Suprapubic skin (tissue), 4 donors: ENCODE measurements at regions not wholly inside any gene's neighbourhood (a gene's known extent, or its start where the extent isn't known, plus 50 kb on each side); places are given as distances from the start of the nearest gene placed in this dataset.

Experiments used
- DNase-seq, 2 donors: peaks; one replicate each; pipeline ENCODE4 v3.0.0-alpha.2; 2019; ENCODE audit warnings: low spot score in 2 of 2
- H3K27ac ChIP-seq: fragments of 200-600 bp; sonication (generic); one replicate; pipeline ENCODE4 v1.5.1; 2019
- H3K27me3 ChIP-seq: fragments of 200-600 bp; sonication (generic); one replicate; pipeline ENCODE4 v1.5.1; 2019
- H3K36me3 ChIP-seq: fragments of 200-600 bp; sonication (generic); one replicate; pipeline ENCODE4 v1.5.1; 2019
- H3K4me1 ChIP-seq: fragments of 200-600 bp; sonication (generic); one replicate; pipeline ENCODE4 v1.5.1; 2019
- H3K4me3 ChIP-seq: fragments of 200-600 bp; sonication (generic); one replicate; pipeline ENCODE4 v1.5.1; 2019; ENCODE audit warnings: mild to moderate bottlenecking
- H3K9me3 ChIP-seq: fragments of 200-600 bp; sonication (generic); one replicate; pipeline ENCODE4 v1.5.1; 2019
- EP300 ChIP-seq: sonication (generic); formaldehyde crosslinking; IDR thresholded peaks from one replicate; pipeline ENCODE4 v1.6.1; 2017; ENCODE audit warnings: antibody characterized with exemption
- POLR2A ChIP-seq, 2 donors: fragments of 450-650 bp; IDR thresholded peaks; one replicate each; pipeline ENCODE4 v1.6.1; 2017; ENCODE audit warnings: antibody characterized with exemption in 2 of 2, mild to moderate bottlenecking in 2 of 2, moderate library complexity in 2 of 2
- POLR2AphosphoS5 ChIP-seq, 3 donors: sonication (generic); formaldehyde crosslinking; IDR thresholded peaks; one replicate each; pipeline ENCODE4 v1.6.1; 2017; ENCODE audit warnings: antibody characterized with exemption in 3 of 3
- WGBS: methylation state at CpG from one replicate; pipeline ENCODE4 v1.1.5; 2018; 5-methylcytosine and 5-hydroxymethylcytosine counted together
- TF ChIP-seq, protein P1 (sequence below), 2 donors: fragments of 200-600 bp in 1 of 2; fragments of 450-650 bp in 1 of 2; sonication (generic) in 1 of 2; IDR thresholded peaks; one replicate each; pipeline ENCODE4 v1.5.1; 2016 to 2019; ENCODE audit warnings: antibody characterized with exemption in 2 of 2, mild to moderate bottlenecking in 1 of 2, moderate library complexity in 1 of 2

DNA sequence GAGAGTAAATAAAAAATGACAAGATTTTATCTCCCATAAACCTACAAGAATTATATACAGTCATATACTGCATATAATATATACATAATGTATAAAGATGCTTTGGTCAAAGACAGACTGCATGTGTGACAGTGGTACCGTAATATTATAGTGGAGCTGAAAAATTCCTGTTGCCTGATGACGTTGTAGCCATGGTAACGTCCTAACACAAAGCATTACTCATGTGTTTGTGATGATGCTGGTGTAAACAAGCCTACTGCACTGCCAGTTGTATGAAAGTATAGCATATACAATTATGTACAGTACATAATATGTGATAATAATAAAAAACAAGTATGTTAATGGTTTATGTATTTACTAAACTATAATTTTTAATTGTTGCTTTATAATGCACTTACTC lies 245.2 kb upstream of the CENPE start:
- no peaks in the 10 kb centered on the region for H3K36me3 ChIP-seq
- TF ChIP-seq, protein P1, sequence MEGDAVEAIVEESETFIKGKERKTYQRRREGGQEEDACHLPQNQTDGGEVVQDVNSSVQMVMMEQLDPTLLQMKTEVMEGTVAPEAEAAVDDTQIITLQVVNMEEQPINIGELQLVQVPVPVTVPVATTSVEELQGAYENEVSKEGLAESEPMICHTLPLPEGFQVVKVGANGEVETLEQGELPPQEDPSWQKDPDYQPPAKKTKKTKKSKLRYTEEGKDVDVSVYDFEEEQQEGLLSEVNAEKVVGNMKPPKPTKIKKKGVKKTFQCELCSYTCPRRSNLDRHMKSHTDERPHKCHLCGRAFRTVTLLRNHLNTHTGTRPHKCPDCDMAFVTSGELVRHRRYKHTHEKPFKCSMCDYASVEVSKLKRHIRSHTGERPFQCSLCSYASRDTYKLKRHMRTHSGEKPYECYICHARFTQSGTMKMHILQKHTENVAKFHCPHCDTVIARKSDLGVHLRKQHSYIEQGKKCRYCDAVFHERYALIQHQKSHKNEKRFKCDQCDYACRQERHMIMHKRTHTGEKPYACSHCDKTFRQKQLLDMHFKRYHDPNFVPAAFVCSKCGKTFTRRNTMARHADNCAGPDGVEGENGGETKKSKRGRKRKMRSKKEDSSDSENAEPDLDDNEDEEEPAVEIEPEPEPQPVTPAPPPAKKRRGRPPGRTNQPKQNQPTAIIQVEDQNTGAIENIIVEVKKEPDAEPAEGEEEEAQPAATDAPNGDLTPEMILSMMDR (IDR thresholded peaks at IDR 0.05): no peak
- TF ChIP-seq POLR2AphosphoS5 (IDR thresholded peaks at IDR 0.05) (no peak), EP300 (no peak), POLR2A (IDR thresholded peaks at IDR 0.05) (no peak)
- no peak overlapping the region for H3K27ac ChIP-seq
- H3K4me1 ChIP-seq: no peaks in the 10 kb centered on the region
- no peak for DNase-seq
- no peaks in the 10 kb centered on the region for H3K27me3 ChIP-seq
- 49% methylated on average over 3 of the region's 3 CpGs for WGBS
- no peak overlapping the region for H3K4me3 ChIP-seq
- no peaks in the 10 kb centered on the region for H3K9me3 ChIP-seq

DNA sequence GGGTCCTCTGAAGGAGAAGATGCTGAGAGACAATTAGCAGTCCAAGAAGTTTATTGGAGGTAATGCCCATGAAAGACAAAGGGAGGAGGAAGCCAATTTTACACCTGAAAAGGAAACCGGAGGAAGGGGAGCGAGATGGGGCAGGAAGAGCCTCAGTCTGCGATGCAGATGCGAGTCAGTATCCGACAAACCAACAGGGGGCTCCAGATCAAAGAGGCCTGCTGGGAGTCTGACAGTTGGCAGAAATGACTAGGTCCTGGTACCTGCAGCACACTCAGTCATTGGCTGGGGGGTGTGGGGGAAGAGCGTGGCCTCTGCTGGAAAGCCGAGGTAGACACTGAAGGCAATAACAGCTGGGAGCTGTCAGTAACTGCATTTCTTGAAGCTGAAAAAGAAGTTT lies 231.1 kb upstream of the CENPE start:
- Histone ChIP-seq H3K27ac (no peak overlapping the region), H3K4me1 (no peaks in the 10 kb centered on the region), H3K4me3 (no peak overlapping the region), H3K9me3 (peaks cover 4% of the 10 kb centered on the region), H3K27me3 (no peaks in the 10 kb centered on the region), H3K36me3 (no peaks in the 10 kb centered on the region)
- 32% methylated on average over 7 of the region's 7 CpGs for WGBS
- no peak for DNase-seq
- TF ChIP-seq POLR2AphosphoS5 (IDR thresholded peaks at IDR 0.05) (no peak), POLR2A (IDR thresholded peaks at IDR 0.05) (no peak), EP300 (no peak)
- TF ChIP-seq, protein P1 (IDR thresholded peaks at IDR 0.05): no peak

DNA sequence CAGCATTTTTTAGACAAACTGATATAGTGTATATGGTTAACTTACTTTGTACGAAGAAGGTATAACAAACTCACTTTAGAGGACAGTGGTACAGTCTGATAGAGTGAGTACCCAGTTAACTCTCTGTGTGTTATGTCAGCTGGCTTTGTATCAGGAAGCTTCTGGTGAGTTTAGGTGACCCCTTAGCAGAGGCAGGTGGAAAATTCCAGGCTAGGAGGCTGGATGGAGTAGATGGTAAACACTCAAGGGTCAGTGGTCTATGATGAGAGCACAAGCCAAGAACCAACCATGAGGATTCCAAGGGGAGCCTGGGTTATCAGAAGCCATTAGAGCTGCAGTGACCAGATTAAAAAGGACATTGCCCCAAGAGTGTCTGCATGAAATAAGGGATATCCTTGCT lies 227.3 kb upstream of the CENPE start:
- Histone ChIP-seq H3K4me1 (no peaks in the 10 kb centered on the region), H3K36me3 (no peaks in the 10 kb centered on the region), H3K9me3 (no peaks in the 10 kb centered on the region), H3K27ac (no peak overlapping the region), H3K27me3 (no peaks in the 10 kb centered on the region), H3K4me3 (no peak overlapping the region)
- WGBS: 82% methylated on average over 1 of the region's 1 CpG
- TF ChIP-seq EP300 (no peak), POLR2A (IDR thresholded peaks at IDR 0.05) (no peak), POLR2AphosphoS5 (IDR thresholded peaks at IDR 0.05) (no peak)
- TF ChIP-seq, protein P1 (IDR thresholded peaks at IDR 0.05): no peak
- no peak for DNase-seq

DNA sequence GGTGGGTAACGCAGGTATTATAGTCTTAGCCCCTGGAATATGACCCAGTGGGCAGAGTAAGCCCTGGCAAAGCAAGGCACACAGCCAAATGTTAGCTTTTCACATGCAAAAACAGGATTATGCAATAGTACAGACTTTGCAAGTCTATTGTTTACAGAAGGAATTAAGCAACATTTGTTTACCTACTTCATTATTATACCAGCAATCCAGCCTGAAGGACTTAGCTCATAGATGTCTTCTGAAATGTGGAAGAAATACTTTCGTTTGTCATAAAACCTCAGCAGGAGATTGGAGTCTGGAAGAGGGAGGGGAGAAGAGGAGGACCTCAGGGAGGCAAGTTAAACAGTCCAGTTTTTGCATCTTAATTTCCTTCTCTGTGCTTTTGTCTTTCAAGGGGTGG lies 226.7 kb upstream of the CENPE start:
- no peaks in the 10 kb centered on the region for H3K4me1 ChIP-seq
- H3K27ac ChIP-seq: no peak overlapping the region
- TF ChIP-seq POLR2A (IDR thresholded peaks at IDR 0.05): no peak
- TF ChIP-seq, protein P1 (IDR thresholded peaks at IDR 0.05): no peak
- TF ChIP-seq EP300: no peak
- no peak for TF ChIP-seq POLR2AphosphoS5 (IDR thresholded peaks at IDR 0.05)
- WGBS: 37% methylated on average over 2 of the region's 2 CpGs
- no peaks in the 10 kb centered on the region for H3K36me3 ChIP-seq
- no peaks in the 10 kb centered on the region for H3K27me3 ChIP-seq
- no peak for DNase-seq
- no peak overlapping the region for H3K4me3 ChIP-seq
- no peaks in the 10 kb centered on the region for H3K9me3 ChIP-seq

DNA sequence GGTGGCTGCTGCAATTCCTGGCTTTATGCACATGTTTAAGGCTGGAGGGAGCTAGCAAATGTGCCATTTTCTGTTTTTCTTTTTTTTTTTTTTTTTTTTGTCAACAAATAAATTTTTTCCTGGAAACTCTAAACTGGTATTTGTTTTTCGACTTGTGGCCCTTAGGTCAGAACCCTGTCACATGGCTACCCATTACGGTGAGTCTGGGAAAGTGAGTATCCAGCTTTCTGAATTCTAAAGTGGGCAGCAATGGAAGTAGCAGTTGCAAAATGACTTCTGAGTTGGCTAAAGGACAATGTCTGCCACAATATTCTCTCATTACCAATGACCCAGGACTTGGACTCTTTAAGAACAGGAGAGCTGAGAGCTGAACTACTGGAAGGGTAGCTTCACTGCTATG lies 225.1 kb upstream of the CENPE start:
- Histone ChIP-seq H3K9me3 (no peaks in the 10 kb centered on the region), H3K27ac (no peak overlapping the region), H3K36me3 (no peaks in the 10 kb centered on the region), H3K4me3 (no peak overlapping the region), H3K27me3 (no peaks in the 10 kb centered on the region), H3K4me1 (no peaks in the 10 kb centered on the region)
- WGBS: 81% methylated on average over 2 of the region's 2 CpGs
- TF ChIP-seq POLR2A (IDR thresholded peaks at IDR 0.05): no peak
- no peak for TF ChIP-seq POLR2AphosphoS5 (IDR thresholded peaks at IDR 0.05)
- TF ChIP-seq EP300: no peak
- TF ChIP-seq, protein P1 (IDR thresholded peaks at IDR 0.05): no peak
- no peak for DNase-seq
